Femur (tissue), 1 donor: ENCODE measurements at regions not wholly inside any gene's neighbourhood (a gene's known extent, or its start where the extent isn't known, plus 50 kb on each side); places are given as distances from the start of the nearest gene placed in this dataset.
"Not testable (repeated sequence)": the region's sequence is repeated elsewhere in the genome, so short reads cannot be mapped to it uniquely, and the experiment has no call there.

ENCODE experiments used
- DNase-seq: peaks from one replicate; pipeline ENCODE4 v3.0.0-alpha.2; 2017

GRCh38 chr12:59079002-59079401, 158.7 kb upstream of the LRIG3 start:
- no peak for DNase-seq

DNA sequence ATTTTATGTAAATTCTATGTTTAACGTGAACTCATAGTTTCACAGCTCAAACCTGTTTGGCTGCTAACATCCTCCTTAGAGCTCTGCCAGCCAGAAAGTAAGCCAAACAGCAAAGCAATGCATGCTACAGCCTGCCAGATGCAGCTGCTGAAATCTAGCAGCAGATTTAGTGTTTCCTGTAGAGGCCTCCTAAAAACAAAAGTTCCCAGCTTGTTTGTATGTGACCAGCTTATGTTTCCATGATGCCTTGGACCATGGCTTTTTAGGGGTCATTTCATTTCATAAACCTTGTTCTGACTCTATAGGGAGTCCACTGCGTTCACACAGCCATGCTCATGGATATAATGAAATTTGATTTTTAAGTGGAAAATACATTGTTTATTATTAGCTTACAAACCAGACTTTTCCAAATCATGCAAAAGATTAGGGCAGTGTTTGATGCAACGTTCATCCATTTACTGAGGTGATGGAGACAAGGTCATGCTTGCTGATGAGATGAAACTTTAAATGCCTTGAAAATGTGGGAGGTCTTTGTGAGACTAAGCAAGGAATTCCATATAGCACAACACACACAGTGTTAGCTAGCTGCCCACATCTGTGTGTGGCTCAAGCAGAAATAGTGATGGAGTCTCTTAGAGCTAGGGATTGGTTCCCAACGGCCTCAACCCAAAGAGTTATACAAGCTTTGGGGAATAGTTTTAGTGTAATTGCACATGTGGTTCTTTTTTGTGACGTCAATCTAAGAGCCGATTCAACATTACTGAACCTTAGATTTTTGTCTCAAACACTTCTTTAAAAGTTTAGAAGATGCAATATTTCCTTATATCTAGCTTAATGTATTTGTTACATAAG, 157.5 kb upstream of the LRIG3 start:
- peak; percentile 85 for DNase-seq

- DNase-seq, result no peak
These were observed 156.8 kb upstream of the LRIG3 start for GRCh38 chr12:59077153-59077552.

GRCh38 chr12:59076622-59077021, 156.3 kb upstream of the LRIG3 start:
- no peak for DNase-seq

DNA sequence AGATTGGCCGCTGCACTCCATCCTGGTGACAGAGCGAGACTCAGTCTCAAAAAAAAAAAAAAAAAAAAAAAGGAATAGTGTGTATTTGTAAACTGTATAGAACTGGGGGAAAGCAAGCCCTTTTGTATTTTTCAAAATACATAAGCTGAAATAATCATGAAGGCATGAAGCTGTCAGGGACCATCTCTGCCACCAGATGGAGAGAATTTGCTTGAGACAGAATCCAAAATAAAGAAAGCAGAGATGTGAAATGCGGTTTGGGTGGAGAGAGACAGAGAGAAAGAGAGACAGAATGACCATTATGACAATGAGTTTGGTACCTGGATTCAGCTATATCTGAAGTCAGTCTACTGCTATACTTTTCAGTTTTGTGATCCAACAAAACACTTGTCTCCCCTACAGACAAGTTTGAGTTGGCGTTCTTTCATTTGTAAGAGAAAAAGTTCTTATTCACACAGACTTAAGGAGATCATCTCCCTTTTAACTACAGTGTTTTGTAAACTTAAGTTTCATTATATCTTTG, 155.7 kb upstream of the LRIG3 start:
- no peak for DNase-seq

DNA sequence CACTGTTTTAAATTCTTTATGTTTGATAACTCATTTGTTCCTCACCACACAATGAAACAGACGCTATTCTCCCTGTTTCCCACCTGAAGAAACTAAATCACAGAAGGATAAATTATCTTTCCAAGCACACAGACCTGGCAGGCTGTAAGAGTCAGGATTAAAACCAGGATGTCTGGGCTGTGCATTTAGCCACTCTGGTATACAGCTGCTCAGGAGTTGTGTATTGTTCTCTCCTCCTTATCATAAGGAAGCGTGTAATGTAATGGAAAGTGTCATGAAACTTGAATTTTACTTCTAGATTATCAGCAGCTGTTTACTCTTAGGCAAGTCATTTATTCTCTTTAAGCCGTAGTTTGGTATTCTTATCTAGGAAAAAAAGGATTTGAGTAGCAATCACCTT, 154.8 kb upstream of the LRIG3 start:
- DNase-seq, result no peak

DNA sequence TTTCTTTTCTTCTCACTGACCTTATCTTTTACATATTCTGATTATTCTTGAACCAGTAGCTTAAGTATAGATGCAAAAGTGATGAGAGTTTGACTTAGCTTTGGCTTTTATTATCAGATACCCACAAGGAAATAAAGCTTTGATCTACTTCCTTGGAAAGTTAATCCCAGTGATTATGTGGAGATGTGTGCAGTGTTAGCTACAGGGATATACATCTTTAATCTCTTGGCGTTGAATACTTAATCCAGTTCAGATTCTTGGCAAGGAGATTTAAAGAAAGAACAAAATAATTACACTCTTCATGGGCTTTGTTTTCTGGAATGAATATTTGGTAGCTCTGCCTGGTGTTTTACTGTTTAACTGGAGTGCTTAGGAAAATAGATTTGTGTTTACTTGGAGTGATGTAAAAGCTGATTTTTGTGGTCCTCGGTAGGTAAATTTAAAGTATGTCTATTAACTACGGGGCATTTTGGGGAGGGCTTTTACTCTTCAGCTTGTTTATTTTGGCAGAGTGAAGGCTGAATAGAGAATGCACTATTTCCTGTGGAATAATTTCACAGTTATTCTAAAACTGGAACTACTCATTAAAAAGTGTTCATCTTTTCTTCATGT, 150.1 kb upstream of the LRIG3 start:
- DNase-seq, result no peak

DNA sequence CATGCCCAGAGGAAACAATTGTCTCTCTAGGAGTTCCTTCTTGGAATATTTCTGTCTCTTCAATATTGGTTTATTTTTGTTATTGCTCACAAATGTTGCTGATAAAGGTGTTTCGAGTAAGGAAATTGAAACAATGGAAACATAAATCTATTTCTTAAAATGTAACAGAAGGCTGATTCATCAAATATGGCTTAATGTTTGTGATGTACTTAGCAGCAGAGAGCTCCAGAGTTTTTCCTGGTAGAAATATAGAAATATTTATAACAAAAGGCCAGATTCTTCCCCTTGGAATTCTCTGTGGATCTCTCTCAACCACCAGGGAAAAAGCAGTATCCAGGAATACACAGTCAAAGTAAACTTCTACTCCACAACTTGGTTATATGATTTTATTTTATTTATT, 149.2 kb upstream of the LRIG3 start:
- DNase-seq, result no peak

- no peak for DNase-seq
These were observed 148.1 kb upstream of the LRIG3 start for GRCh38 chr12:59068436-59068835.

GRCh38 chr12:59067083-59067482, 146.8 kb upstream of the LRIG3 start:
- DNase-seq, result peak; percentile 54

GRCh38 chr12:59066445-59066844, 146.1 kb upstream of the LRIG3 start:
- no peak for DNase-seq

GRCh38 chr12:59059088-59059935, 139.0 kb upstream of the LRIG3 start:
- DNase-seq, result peak; percentile 66

DNA sequence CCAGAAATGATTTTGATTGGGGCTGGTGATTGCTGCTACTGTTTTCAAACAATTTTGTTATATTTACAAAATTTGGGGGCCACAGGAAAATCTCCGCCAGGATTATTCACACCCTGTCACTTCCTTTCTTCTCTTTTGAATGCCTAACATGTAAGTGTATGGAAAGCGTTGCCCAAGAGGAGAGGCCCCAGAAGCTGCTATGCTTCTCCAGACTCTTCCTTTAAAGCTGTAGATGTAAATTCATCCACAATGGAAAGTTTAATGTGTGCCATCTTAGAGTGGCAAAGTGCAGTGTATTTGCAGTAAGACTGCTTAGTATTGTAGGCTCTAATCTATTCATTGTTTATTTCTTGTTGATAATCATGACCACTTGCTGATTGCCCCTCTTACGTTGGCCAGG, 136.7 kb upstream of the LRIG3 start:
- no peak for DNase-seq

- DNase-seq, result no peak
These were observed 135.0 kb upstream of the LRIG3 start for GRCh38 chr12:59055204-59055860.

GRCh38 chr12:59053266-59053899, 133.1 kb upstream of the LRIG3 start:
- not testable (repeated sequence) for DNase-seq

GRCh38 chr12:59046763-59047534, 126.6 kb upstream of the LRIG3 start:
- DNase-seq, result no peak

DNA sequence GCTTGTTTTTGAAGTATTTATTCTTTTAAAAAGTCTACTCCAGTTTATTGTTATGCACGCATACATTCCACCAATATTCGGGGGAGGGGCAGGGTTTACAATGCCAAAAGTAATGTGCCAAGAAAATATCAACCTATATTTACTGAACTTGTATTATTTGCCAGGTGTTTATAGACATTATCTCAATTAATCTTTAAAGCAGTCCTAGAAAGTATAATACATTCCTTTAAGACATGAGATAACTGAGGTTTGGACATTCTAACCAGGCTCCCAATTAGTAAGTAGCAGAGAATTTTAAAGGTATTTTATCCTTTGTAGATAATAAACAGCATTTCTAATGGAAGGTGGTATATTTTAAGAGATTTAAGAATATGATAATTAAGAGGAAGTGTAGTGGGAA, 124.5 kb upstream of the LRIG3 start:
- no peak for DNase-seq

DNA sequence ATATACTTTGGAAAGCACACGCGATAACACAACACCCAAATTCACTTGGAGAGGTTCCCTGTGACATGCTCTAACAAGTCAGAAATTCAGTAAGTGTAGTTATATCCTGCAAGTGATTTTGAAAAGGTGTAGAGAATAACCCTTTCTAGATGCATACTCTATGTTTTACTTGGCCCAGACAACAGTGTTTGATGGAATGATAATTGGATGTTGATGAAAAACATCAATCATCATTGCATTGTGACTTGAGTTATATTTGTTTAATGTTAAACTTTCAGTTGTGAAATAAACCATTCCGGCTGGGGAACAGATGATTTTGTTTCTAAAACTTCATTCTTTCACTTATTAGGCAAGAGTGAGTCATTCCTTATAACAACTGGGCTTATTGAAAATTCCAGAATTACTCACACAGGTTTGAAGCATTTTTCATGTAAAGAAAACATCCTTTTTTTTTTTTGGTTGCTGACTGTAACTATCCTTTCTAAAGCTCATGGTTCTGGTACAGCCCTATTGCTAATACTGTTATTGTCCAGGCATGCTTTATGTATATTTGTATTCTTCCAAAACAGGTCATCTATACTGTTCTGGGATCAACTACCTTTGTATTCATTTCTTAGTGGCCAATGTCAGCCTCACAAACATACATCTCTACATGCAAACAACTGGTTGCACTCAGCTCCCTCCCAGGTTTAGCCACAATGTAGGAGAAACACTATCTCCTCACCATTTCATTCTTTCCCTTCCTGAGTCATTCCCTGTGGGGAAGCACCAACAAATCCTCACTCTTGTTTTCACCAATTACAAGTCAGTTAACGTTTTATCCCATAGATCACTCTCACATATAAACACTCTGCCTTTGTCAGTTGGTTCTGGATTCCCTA, 121.2 kb upstream of the LRIG3 start:
- no peak for DNase-seq

GRCh38 chr12:59040656-59041055, 120.4 kb upstream of the LRIG3 start:
- no peak for DNase-seq

DNA sequence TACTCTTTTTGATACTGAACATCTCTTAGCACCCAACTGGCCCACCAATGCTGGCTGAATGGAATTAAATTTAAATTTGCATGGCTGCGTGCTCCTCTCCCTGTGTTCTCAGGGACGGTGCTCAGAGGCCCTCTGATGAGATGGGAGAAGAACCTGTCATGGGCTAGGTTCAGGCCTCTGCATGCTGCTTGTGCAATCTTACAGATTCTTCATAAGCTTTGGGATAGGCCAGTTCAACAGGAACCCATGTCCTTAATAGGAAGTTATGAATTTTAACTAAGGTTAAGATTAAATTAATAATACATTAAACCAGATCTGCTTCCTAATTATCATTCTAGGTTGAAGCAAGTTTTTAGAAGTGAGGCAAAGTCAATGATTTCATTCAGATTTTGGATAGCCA, 119.7 kb upstream of the LRIG3 start:
- no peak for DNase-seq
